WTC11 (cell line): ENCODE measurements at regions not wholly inside any gene's neighbourhood (a gene's known extent, or its start where the extent isn't known, plus 50 kb on each side); places are given as distances from the start of the nearest gene placed in this dataset.

Source experiments
- ATAC-seq: fragments of 200-7000 bp; cut with Tn5 transposase; 2 replicates; pipeline ENCODE4 v1.10.0; 2021; ENCODE audit warnings: mild to moderate bottlenecking, moderate library complexity
- CTCF ChIA-PET: fragments of 300-600 bp; sonication (Branson Sonifier 250); formaldehyde crosslinking; loops from one replicate; lab custom pipeline; 2021; ENCODE audit warnings: antibody characterized with exemption; lab: Charles Lee
- POLR2A ChIA-PET: fragments of 350-600 bp; sonication (Branson Sonifier 250); formaldehyde crosslinking; loops from one replicate; lab custom pipeline; 2021; ENCODE audit warnings: antibody characterized with exemption; lab: Charles Lee
- DNase-seq: peaks from one replicate; pipeline ENCODE4 v3.0.0; 2021; ENCODE audit warnings: low spot score
- H3K27ac Mint-ChIP-seq: 2 replicates; pipeline ENCODE4 v1.8.0; 2021; ENCODE audit warnings: mixed read lengths
- H3K27me3 Mint-ChIP-seq: 2 replicates; pipeline ENCODE4 v1.8.0; 2021; ENCODE audit warnings: low read depth, mild to moderate bottlenecking, moderate library complexity, mixed read lengths
- H3K36me3 Mint-ChIP-seq: 2 replicates; pipeline ENCODE4 v1.8.0; 2021; ENCODE audit warnings: mixed read lengths
- H3K4me1 Mint-ChIP-seq: 2 replicates; pipeline ENCODE4 v1.8.0; 2022; ENCODE audit warnings: mixed read lengths
- H3K4me3 Mint-ChIP-seq: 2 replicates; pipeline ENCODE4 v1.8.0; 2021; ENCODE audit warnings: mild to moderate bottlenecking, moderate library complexity, mixed read lengths
- H3K9me3 Mint-ChIP-seq: 2 replicates; pipeline ENCODE4 v1.8.0; 2021; ENCODE audit warnings: mixed read lengths
- AFF4 ChIP-seq: sonication (generic); formaldehyde crosslinking; IDR thresholded peaks from 2 replicates; pipeline ENCODE4 v1.8.1; 2023; ENCODE audit warnings: mild to moderate bottlenecking, missing genetic modification reagents, borderline replicate concordance
- ARID4B ChIP-seq: sonication (generic); formaldehyde crosslinking; IDR thresholded peaks from 2 replicates; pipeline ENCODE4 v1.8.0; 2023; ENCODE audit warnings: missing genetic modification reagents, mild to moderate bottlenecking, borderline replicate concordance
- ATF1 ChIP-seq: sonication (generic); formaldehyde crosslinking; IDR thresholded peaks from 2 replicates; pipeline ENCODE4 v1.8.1; 2023; ENCODE audit warnings: mild to moderate bottlenecking, moderate library complexity, missing genetic modification reagents
- ATF3 ChIP-seq: sonication (generic); formaldehyde crosslinking; conservative IDR thresholded peaks from 2 replicates; pipeline ENCODE4 v1.8.1; 2022; ENCODE audit warnings: mild to moderate bottlenecking, missing genetic modification reagents
- ATF6 ChIP-seq: sonication (generic); formaldehyde crosslinking; IDR thresholded peaks from 2 replicates; pipeline ENCODE4 v1.8.1; 2023; ENCODE audit warnings: mild to moderate bottlenecking, missing genetic modification reagents
- CREB1 ChIP-seq: sonication (generic); formaldehyde crosslinking; IDR thresholded peaks from 2 replicates; pipeline ENCODE4 v1.8.0; 2023; ENCODE audit warnings: mild to moderate bottlenecking, missing genetic modification reagents
- ERG ChIP-seq: fragments of 250-450 bp; sonication (Bioruptor Pico); IDR thresholded peaks from 2 replicates; pipeline ENCODE4 v1.8.0; 2021; ENCODE audit warnings: mild to moderate bottlenecking
- FOXP1 ChIP-seq: sonication (generic); formaldehyde crosslinking; IDR thresholded peaks from 2 replicates; pipeline ENCODE4 v1.8.0; 2022; ENCODE audit warnings: missing genetic modification reagents, mild to moderate bottlenecking, moderate library complexity, borderline replicate concordance
- IRF2 ChIP-seq: sonication (generic); formaldehyde crosslinking; IDR thresholded peaks from 2 replicates; pipeline ENCODE4 v1.8.0; 2022; ENCODE audit warnings: low read depth, missing genetic modification reagents, borderline replicate concordance
- JUN ChIP-seq: sonication (generic); formaldehyde crosslinking; IDR thresholded peaks from 2 replicates; pipeline ENCODE4 v1.8.0; 2023; ENCODE audit warnings: mild to moderate bottlenecking, missing genetic modification reagents
- NR2C2 ChIP-seq: sonication (generic); formaldehyde crosslinking; IDR thresholded peaks from 2 replicates; pipeline ENCODE4 v1.8.0; 2022; ENCODE audit warnings: mild to moderate bottlenecking, missing genetic modification reagents
- SP1 ChIP-seq: sonication (generic); formaldehyde crosslinking; conservative IDR thresholded peaks from 2 replicates; pipeline ENCODE4 v1.8.1; 2022; ENCODE audit warnings: missing genetic modification reagents
- STAT6 ChIP-seq: sonication (generic); formaldehyde crosslinking; conservative IDR thresholded peaks from 2 replicates; pipeline ENCODE4 v1.8.1; 2023; ENCODE audit warnings: mild to moderate bottlenecking, low read depth, missing genetic modification reagents, moderate library complexity
- TCF7 ChIP-seq: sonication (generic); formaldehyde crosslinking; IDR thresholded peaks from 2 replicates; pipeline ENCODE4 v1.8.0; 2022; ENCODE audit warnings: mild to moderate bottlenecking, low read depth, missing genetic modification reagents, moderate library complexity
- TEAD4 ChIP-seq: sonication (generic); formaldehyde crosslinking; IDR thresholded peaks from 2 replicates; pipeline ENCODE4 v1.8.0; 2022; ENCODE audit warnings: mild to moderate bottlenecking, missing genetic modification reagents
- TP53 ChIP-seq: sonication (generic); formaldehyde crosslinking; IDR thresholded peaks from 2 replicates; pipeline ENCODE4 v1.8.1; 2023; ENCODE audit warnings: mild to moderate bottlenecking, missing genetic modification reagents
- ZBTB43 ChIP-seq: sonication (generic); formaldehyde crosslinking; IDR thresholded peaks from 2 replicates; pipeline ENCODE4 v1.8.1; 2023; ENCODE audit warnings: mild to moderate bottlenecking, missing genetic modification reagents
- ZNF416 ChIP-seq: fragments of 250-450 bp; sonication (Bioruptor Pico); IDR thresholded peaks from 2 replicates; pipeline ENCODE4 v1.9.0; 2021; ENCODE audit warnings: mild to moderate bottlenecking, inconsistent platforms

GRCh38 chr2:207313947-207314346, 148.2 kb upstream of the KLF7 start:
- no peak for TF ChIP-seq JUN
- no peak for TF ChIP-seq FOXP1 (CRISPR knock-in tag)
- no peak for TF ChIP-seq NR2C2 (CRISPR knock-in tag)
- no peak for TF ChIP-seq CREB1 (CRISPR knock-in tag)
- TF ChIP-seq ATF6 (CRISPR knock-in tag), result no peak
- TF ChIP-seq AFF4 (CRISPR knock-in tag), result no peak
- no peak for TF ChIP-seq ATF3 (CRISPR knock-in tag)
- no peak for TF ChIP-seq STAT6 (CRISPR knock-in tag)
- no peak for TF ChIP-seq TCF7 (CRISPR knock-in tag)
- no peak for TF ChIP-seq ZNF416 (CRISPR knock-in tag)
- no peak for TF ChIP-seq IRF2 (CRISPR knock-in tag)
- no peak for TF ChIP-seq SP1
- TF ChIP-seq ARID4B (CRISPR knock-in tag), result no peak
- no peak for TF ChIP-seq ZBTB43 (CRISPR knock-in tag)
- no peak for TF ChIP-seq ERG (CRISPR knock-in tag)
- TF ChIP-seq TP53 (CRISPR knock-in tag), result no peak
- no peak for TF ChIP-seq ATF1 (CRISPR knock-in tag)
- no peak for TF ChIP-seq TEAD4 (CRISPR knock-in tag)
- POLR2A ChIA-PET, result no interaction called here
- ATAC-seq (no peak), DNase-seq (no peak)
- peaks cover 4% of the 10 kb centered on the region; the same call in 1 of the 2 replicates for H3K9me3 Mint-ChIP-seq
- H3K4me3 Mint-ChIP-seq, result no peak overlapping the region
- no peaks in the 10 kb centered on the region for H3K27me3 Mint-ChIP-seq
- no peak overlapping the region for H3K27ac Mint-ChIP-seq
- no peaks in the 10 kb centered on the region for H3K36me3 Mint-ChIP-seq
- H3K4me1 Mint-ChIP-seq, result peaks cover 20% of the 10 kb centered on the region
- CTCF ChIA-PET, result interaction anchor here (1.2 kb wide), 1 partner anchor 16 kb away, joined by 3 read pairs; no protein-coding TSS in a partner anchor
